HCT116 (cell line): ENCODE measurements at regions not wholly inside any gene's neighbourhood (a gene's known extent, or its start where the extent isn't known, plus 50 kb on each side); places are given as distances from the start of the nearest gene placed in this dataset.

ENCODE experiments used
- ATAC-seq: fragments of 200-7000 bp; cut with Tn5 transposase; 2 replicates; pipeline ENCODE4 v1.9.1; 2020; ENCODE audit warnings: mild to moderate bottlenecking, moderate library complexity
- BruUV-seq: library from RNA; stranded (reverse); fragments of 400-500 nt; replicated peaks from 2 replicates; lab custom pipeline; 2021; lab: Mats Ljungman, UMichigan
- CTCF ChIA-PET: fragments of 300-600 bp; sonication (Branson Sonifier 250); formaldehyde crosslinking; loops from one replicate; lab custom pipeline; 2021; ENCODE audit warnings: antibody characterized with exemption; lab: Charles Lee
- POLR2A ChIA-PET: fragments of 300-600, 350-600 bp; sonication (Branson Sonifier 250); formaldehyde crosslinking; loops from one replicate; lab custom pipeline; 2021; ENCODE audit warnings: antibody characterized with exemption; lab: Charles Lee
- RAD21 ChIA-PET, 2 experiments: fragments of 300-600 bp; sonication (Branson Sonifier 250); formaldehyde crosslinking; loops; one replicate each; lab custom pipeline; 2023; ENCODE audit warnings: low total read pairs in 2 of 2; ENCODE audit not compliant: uncharacterized antibody in 2 of 2, unreplicated experiment in 2 of 2, low non-redundant PET in 1 of 2; lab: Charles Lee
- DNase-seq: peaks from one replicate; pipeline ENCODE4 v3.0.0-alpha.2; 2010; ENCODE audit warnings: low read depth, low spot score
- H2AFZ ChIP-seq: fragments of 200-600 bp; shearing (Covaris generic), sonication (generic); 2 replicates; pipeline ENCODE4 v1.6.1; 2017; ENCODE audit warnings: low read depth, mixed run types, mixed read lengths, antibody characterized with exemption, low read length; ENCODE audit not compliant: poor library complexity, severe bottlenecking
- H3K27ac ChIP-seq: 2 replicates; pipeline ENCODE4 v1.5.1; 2012; ENCODE audit warnings: low read depth, low read length
- H3K27me3 ChIP-seq: fragments of 200-600 bp; sonication (generic); 2 replicates; pipeline ENCODE4 v1.6.1; 2016; ENCODE audit warnings: mixed run types, low read length, mixed read lengths; ENCODE audit not compliant: insufficient read depth
- H3K36me3 ChIP-seq, 2 experiments: fragments of 200-500 bp in 1 of 2; fragments of 200-600 bp in 1 of 2; sonication (Bioruptor generic) in 1 of 2; sonication (generic) in 1 of 2; 2 replicates each; pipeline versions ENCODE4 v1.5.1 to v1.6.1; 2014 to 2016; ENCODE audit warnings: low read length in 2 of 2, inconsistent platforms in 1 of 2, mixed read lengths in 1 of 2, mixed run types in 1 of 2; ENCODE audit not compliant: insufficient read depth in 2 of 2, control insufficient read depth in 1 of 2
- H3K4me1 ChIP-seq, 2 experiments: fragments of 200-600 bp in 1 of 2; sonication (generic) in 1 of 2; 2 replicates each; pipeline versions ENCODE4 v1.5.1 to v1.6.1; 2012 to 2017; ENCODE audit warnings: low read length in 2 of 2, inconsistent platforms in 1 of 2, mild to moderate bottlenecking in 1 of 2, mixed read lengths in 1 of 2, mixed run types in 1 of 2, moderate library complexity in 1 of 2; ENCODE audit not compliant: insufficient read depth in 2 of 2, control insufficient read depth in 1 of 2
- H3K4me2 ChIP-seq: fragments of 200-600 bp; sonication (generic); 2 replicates; pipeline ENCODE4 v1.6.1; 2017; ENCODE audit warnings: mixed run types, low read length, mixed read lengths
- H3K4me3 ChIP-seq, 2 experiments: fragments of 200-600 bp in 1 of 2; sonication (generic) in 1 of 2; replicated peaks in 1 of 2; 2 replicates each; pipeline ENCODE4 v1.5.1; 2011 to 2016; ENCODE audit warnings: low read length in 2 of 2, control low read depth in 1 of 2, low read depth in 1 of 2, mild to moderate bottlenecking in 1 of 2, mixed read lengths in 1 of 2, mixed run types in 1 of 2
- H3K79me2 ChIP-seq: fragments of 200-600 bp; sonication (generic); 2 replicates; pipeline ENCODE4 v1.6.1; 2017; ENCODE audit warnings: mild to moderate bottlenecking, mixed run types, low read length, moderate library complexity, mixed read lengths; ENCODE audit not compliant: insufficient read depth
- H3K9ac ChIP-seq: fragments of 200-600 bp; sonication (generic); 2 replicates; pipeline ENCODE4 v1.6.1; 2016; ENCODE audit warnings: low read length, mixed read lengths
- H3K9me2 ChIP-seq: fragments of 200-600 bp; sonication (generic), shearing (Covaris generic); 2 replicates; pipeline ENCODE4 v1.6.1; 2017; ENCODE audit warnings: mixed run types, mild to moderate bottlenecking, moderate library complexity; ENCODE audit not compliant: insufficient read depth
- H3K9me3 ChIP-seq, 2 experiments: fragments of 200-500 bp in 1 of 2; fragments of 200-600 bp in 1 of 2; sonication (Bioruptor generic) in 1 of 2; sonication (generic) in 1 of 2; 2 replicates each; pipeline ENCODE4 v1.6.1; 2014 to 2017; ENCODE audit warnings: low read length in 2 of 2, mixed read lengths in 2 of 2, inconsistent platforms in 1 of 2, low read depth in 1 of 2, mild to moderate bottlenecking in 1 of 2, mixed run types in 1 of 2, moderate library complexity in 1 of 2; ENCODE audit not compliant: control insufficient read depth in 1 of 2, insufficient read depth in 1 of 2
- H4K20me1 ChIP-seq: fragments of 200-600 bp; sonication (generic), shearing (Covaris generic); 2 replicates; pipeline ENCODE4 v1.6.1; 2017; ENCODE audit warnings: mixed run types, mild to moderate bottlenecking, moderate library complexity; ENCODE audit not compliant: insufficient read depth
- CEBPB ChIP-seq: IDR thresholded peaks from 2 replicates; pipeline ENCODE4 v1.6.1; 2012; ENCODE audit warnings: low read depth
- EZH2 ChIP-seq: fragments of 200-600 bp; sonication (generic); IDR thresholded peaks from 2 replicates; pipeline ENCODE4 v1.6.1; 2017; ENCODE audit warnings: antibody characterized with exemption, mixed run types
- EZH2phosphoT487 ChIP-seq: fragments of 200-600 bp; IDR thresholded peaks from 2 replicates; pipeline ENCODE4 v1.6.1; 2018; ENCODE audit warnings: antibody characterized with exemption, borderline replicate concordance
- FOSL1 ChIP-seq: IDR thresholded peaks from 2 replicates; pipeline ENCODE4 v1.6.1; 2012; ENCODE audit warnings: low read depth
- SP1 ChIP-seq: IDR thresholded peaks from 2 replicates; pipeline ENCODE4 v1.6.1; 2012; ENCODE audit warnings: low read depth
- TCF7L2 ChIP-seq: IDR thresholded peaks from 2 replicates; pipeline ENCODE4 v1.7.0; 2011; ENCODE audit warnings: borderline replicate concordance, inconsistent platforms; ENCODE audit not compliant: insufficient read depth, insufficient read length; ENCODE audit errors: extremely low read depth
- YY1 ChIP-seq: IDR thresholded peaks from 2 replicates; pipeline ENCODE4 v1.6.1; 2011; ENCODE audit warnings: low read length, low read depth, moderate library complexity, mild to moderate bottlenecking; ENCODE audit not compliant: insufficient replicate concordance; ENCODE audit errors: extremely low read depth
- ZFX ChIP-seq: fragments of 450-650 bp; IDR thresholded peaks from 2 replicates; pipeline ENCODE4 v1.6.1; 2017
- intact Hi-C: fragments of 100-400 bp; cut with micrococcal nuclease; formaldehyde crosslinking; loops from 2 replicates; pipeline ENCODE4 v1.10.0; 2022
- TF ChIP-seq, protein P1 (sequence below): IDR thresholded peaks from 2 replicates; pipeline ENCODE4 v1.6.1; 2012; ENCODE audit warnings: low read depth
- TF ChIP-seq, protein P2 (sequence below): IDR thresholded peaks from 2 replicates; pipeline ENCODE4 v1.6.1; 2012
- TF ChIP-seq, protein P3 (sequence below): IDR thresholded peaks from 2 replicates; pipeline ENCODE4 v1.6.1; 2012
- TF ChIP-seq, protein P4 (sequence below): IDR thresholded peaks from 2 replicates; pipeline ENCODE4 v1.6.1; 2011; ENCODE audit warnings: mild to moderate bottlenecking, low read length, moderate library complexity; ENCODE audit not compliant: insufficient replicate concordance; ENCODE audit errors: extremely low read depth

DNA sequence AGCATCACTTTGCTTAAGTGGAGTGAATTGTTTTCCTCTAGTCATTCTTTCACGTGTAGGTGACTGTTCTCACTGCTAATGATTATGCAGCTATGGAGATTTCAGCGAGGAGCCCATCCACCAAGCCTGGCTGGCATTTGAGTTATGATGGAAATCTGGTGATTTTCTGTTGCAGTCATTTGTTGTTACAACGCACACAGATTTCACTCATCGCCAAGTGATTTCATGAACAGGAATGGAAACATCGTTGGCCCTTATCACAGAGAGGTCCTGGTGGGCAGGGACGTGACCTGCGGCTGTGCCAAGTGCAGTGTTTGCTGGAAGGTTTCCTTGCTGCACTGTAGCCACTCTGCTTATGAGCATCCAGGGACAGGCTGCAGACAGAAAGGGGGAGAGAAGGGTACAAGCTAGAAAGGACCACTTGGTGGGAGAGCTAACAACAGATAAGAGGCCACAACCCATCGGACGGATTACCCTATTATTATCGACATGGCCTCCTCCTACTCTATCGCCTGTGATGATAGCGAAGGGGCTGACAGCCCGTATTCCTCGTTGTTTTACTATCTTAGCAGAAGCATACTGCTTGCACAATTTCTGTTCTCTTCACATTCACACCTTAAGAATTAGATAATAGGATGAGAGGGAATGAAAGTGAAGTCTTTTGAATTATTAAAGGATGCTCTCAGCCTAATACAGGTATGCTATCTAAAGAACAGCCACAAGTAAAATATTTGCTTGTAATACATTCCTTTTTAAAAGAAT lies 99.0 kb upstream of the PITRM1 start:
- Histone ChIP-seq H3K9me3 (no peaks in the 10 kb centered on the region), H3K27me3 (no peaks in the 10 kb centered on the region; the same call in 1 of the 2 replicates), H2AFZ (no peak overlapping the region), H3K4me1 (no peaks in the 10 kb centered on the region), H3K4me3 (no peak overlapping the region), H4K20me1 (no peaks in the 10 kb centered on the region), H3K9ac (no peak overlapping the region), H3K9me2 (no peaks in the 10 kb centered on the region), H3K27ac (no peak overlapping the region), H3K79me2 (no peaks in the 10 kb centered on the region), H3K4me2 (no peak overlapping the region), H3K36me3 (no peaks in the 10 kb centered on the region)
- ATAC-seq (no peak), DNase-seq (no peak)
- ChIA-PET POLR2A (no interaction called here), CTCF (no interaction called here), RAD21 (no interaction called here)
- no peak for TF ChIP-seq SP1
- TF ChIP-seq, protein P1, sequence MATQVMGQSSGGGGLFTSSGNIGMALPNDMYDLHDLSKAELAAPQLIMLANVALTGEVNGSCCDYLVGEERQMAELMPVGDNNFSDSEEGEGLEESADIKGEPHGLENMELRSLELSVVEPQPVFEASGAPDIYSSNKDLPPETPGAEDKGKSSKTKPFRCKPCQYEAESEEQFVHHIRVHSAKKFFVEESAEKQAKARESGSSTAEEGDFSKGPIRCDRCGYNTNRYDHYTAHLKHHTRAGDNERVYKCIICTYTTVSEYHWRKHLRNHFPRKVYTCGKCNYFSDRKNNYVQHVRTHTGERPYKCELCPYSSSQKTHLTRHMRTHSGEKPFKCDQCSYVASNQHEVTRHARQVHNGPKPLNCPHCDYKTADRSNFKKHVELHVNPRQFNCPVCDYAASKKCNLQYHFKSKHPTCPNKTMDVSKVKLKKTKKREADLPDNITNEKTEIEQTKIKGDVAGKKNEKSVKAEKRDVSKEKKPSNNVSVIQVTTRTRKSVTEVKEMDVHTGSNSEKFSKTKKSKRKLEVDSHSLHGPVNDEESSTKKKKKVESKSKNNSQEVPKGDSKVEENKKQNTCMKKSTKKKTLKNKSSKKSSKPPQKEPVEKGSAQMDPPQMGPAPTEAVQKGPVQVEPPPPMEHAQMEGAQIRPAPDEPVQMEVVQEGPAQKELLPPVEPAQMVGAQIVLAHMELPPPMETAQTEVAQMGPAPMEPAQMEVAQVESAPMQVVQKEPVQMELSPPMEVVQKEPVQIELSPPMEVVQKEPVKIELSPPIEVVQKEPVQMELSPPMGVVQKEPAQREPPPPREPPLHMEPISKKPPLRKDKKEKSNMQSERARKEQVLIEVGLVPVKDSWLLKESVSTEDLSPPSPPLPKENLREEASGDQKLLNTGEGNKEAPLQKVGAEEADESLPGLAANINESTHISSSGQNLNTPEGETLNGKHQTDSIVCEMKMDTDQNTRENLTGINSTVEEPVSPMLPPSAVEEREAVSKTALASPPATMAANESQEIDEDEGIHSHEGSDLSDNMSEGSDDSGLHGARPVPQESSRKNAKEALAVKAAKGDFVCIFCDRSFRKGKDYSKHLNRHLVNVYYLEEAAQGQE, result no peak
- intact Hi-C loops, result no loop called here
- BruUV-seq, result no TSS peak

DNA sequence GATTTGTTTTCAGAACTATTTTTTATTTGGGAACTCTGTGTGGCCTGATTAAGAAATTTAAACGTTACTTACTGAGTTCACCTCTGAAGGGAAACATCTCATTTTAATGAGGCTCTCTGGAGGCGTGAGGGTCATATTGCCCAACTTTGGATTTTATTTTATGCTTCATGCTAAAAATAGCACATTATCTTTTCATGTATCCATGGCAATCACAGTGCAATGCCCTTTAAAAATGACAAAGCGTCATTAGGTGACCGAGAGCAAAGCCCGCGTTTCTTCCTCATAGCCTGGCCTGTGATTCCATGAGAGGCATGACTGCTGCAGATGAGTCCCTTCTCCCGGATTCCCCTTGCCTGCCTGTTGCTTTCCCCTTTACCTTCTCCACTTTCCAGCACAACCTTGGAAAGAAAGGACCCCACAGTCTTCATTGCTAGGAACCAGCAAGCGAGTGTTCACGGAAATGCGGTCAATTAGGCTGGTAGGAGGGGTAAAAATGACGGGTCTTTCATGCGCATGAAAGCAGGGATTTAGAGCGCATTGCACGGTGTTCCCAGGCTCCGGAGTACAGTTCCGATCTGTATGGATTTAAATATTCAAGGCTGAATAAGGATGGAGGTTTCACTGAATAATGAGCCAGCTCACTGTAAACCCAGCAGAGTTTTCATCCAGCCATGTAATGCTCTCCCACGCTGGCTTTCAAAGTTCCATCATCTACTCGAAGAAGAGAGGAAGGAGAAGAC lies 98.2 kb upstream of the PITRM1 start:
- Histone ChIP-seq H4K20me1 (no peaks in the 10 kb centered on the region), H3K4me1 (no peaks in the 10 kb centered on the region), H3K4me3 (no peak overlapping the region), H3K9me2 (no peaks in the 10 kb centered on the region), H3K79me2 (no peaks in the 10 kb centered on the region), H3K27ac (no peak overlapping the region), H3K36me3 (no peaks in the 10 kb centered on the region), H3K27me3 (no peaks in the 10 kb centered on the region; the same call in 1 of the 2 replicates), H3K9ac (no peak overlapping the region), H2AFZ (no peak overlapping the region), H3K4me2 (no peak overlapping the region), H3K9me3 (no peaks in the 10 kb centered on the region)
- ATAC-seq (no peak), DNase-seq (no peak)
- ChIA-PET POLR2A (no interaction called here), RAD21 (no interaction called here), CTCF (no interaction called here)
- BruUV-seq, result no TSS peak
- intact Hi-C loops, result no loop called here
- TF ChIP-seq, protein P2, sequence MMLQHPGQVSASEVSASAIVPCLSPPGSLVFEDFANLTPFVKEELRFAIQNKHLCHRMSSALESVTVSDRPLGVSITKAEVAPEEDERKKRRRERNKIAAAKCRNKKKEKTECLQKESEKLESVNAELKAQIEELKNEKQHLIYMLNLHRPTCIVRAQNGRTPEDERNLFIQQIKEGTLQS, result no peak
- TF ChIP-seq FOSL1, result no peak
- TF ChIP-seq TCF7L2, result no peak
- no peak for TF ChIP-seq ZFX
- TF ChIP-seq EZH2, result no peak
- no peak for TF ChIP-seq EZH2phosphoT487
- no peak for TF ChIP-seq SP1
- TF ChIP-seq, protein P3, sequence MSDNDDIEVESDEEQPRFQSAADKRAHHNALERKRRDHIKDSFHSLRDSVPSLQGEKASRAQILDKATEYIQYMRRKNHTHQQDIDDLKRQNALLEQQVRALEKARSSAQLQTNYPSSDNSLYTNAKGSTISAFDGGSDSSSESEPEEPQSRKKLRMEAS, result no peak
- no peak for TF ChIP-seq CEBPB
- TF ChIP-seq, protein P4, sequence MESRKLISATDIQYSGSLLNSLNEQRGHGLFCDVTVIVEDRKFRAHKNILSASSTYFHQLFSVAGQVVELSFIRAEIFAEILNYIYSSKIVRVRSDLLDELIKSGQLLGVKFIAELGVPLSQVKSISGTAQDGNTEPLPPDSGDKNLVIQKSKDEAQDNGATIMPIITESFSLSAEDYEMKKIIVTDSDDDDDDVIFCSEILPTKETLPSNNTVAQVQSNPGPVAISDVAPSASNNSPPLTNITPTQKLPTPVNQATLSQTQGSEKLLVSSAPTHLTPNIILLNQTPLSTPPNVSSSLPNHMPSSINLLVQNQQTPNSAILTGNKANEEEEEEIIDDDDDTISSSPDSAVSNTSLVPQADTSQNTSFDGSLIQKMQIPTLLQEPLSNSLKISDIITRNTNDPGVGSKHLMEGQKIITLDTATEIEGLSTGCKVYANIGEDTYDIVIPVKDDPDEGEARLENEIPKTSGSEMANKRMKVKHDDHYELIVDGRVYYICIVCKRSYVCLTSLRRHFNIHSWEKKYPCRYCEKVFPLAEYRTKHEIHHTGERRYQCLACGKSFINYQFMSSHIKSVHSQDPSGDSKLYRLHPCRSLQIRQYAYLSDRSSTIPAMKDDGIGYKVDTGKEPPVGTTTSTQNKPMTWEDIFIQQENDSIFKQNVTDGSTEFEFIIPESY, result no peak
- TF ChIP-seq YY1, result no peak
